ENCODE measurements at regions not wholly inside any gene's neighbourhood (a gene's known extent, or its start where the extent isn't known, plus 50 kb on each side); places are given as distances from the start of the nearest gene placed in this dataset.

- no CpG with 5 or more reads among the region's 3 CpGs for WGBS (ENCODE audit: insufficient coverage)
- Mint-ChIP-seq H3K9me3 (peaks cover 0 to 5% (median 2%) of the 10 kb centered on the region in 7 donors), H3K27ac (no peak overlapping the region), H3K4me1 (no peaks in the 10 kb centered on the region), H3K36me3 (peaks cover 0 to 3% of the 10 kb centered on the region in 2 donors), H3K4me3 (no peak overlapping the region), H3K27me3 (ENCODE audit: low read depth in 3 of 3) (no peaks in the 10 kb centered on the region)
- Histone ChIP-seq H3K36me3 (replicated peaks in 1 of 2; ENCODE audit: control insufficient read depth in 1 of 2, insufficient read depth in 2 of 2, low read length in 2 of 2) (no peaks in the 10 kb centered on the region), H3K4me1 (ENCODE audit: control insufficient read depth in 1 of 2, insufficient read depth in 2 of 2, low read length in 2 of 2) (no peaks in the 10 kb centered on the region), H3K9me3 (replicated peaks in 1 of 2; ENCODE audit: control insufficient read depth in 1 of 2, insufficient read depth in 1 of 2, low read length in 2 of 2) (no peaks in the 10 kb centered on the region), H3K27ac (ENCODE audit: low read depth in 1 of 2, low read length in 2 of 2) (no peak overlapping the region), H3K4me2 (replicated peaks; ENCODE audit: extremely low read depth, low read length, poor library complexity, severe bottlenecking) (no peak overlapping the region), H3K9ac (ENCODE audit: insufficient read depth, low read length, poor library complexity, severe bottlenecking) (no peak overlapping the region), H3K4me3 (replicated peaks in 1 of 3; ENCODE audit: low read depth in 2 of 3, low read length in 3 of 3) (no peak overlapping the region), H3K27me3 (ENCODE audit: control insufficient read depth in 2 of 2, insufficient read depth in 2 of 2, low read length in 2 of 2) (no peaks in the 10 kb centered on the region), H2AFZ (ENCODE audit: insufficient read depth, low read depth, low read length, poor library complexity, severe bottlenecking) (no peak overlapping the region), H3K79me2 (ENCODE audit: insufficient read depth, low read length) (no peaks in the 10 kb centered on the region), H4K20me1 (ENCODE audit: insufficient read depth, low read length) (no peaks in the 10 kb centered on the region)
- intact Hi-C loops (cut with micrococcal nuclease) = no loop called here
- TF ChIP-seq, protein P1, sequence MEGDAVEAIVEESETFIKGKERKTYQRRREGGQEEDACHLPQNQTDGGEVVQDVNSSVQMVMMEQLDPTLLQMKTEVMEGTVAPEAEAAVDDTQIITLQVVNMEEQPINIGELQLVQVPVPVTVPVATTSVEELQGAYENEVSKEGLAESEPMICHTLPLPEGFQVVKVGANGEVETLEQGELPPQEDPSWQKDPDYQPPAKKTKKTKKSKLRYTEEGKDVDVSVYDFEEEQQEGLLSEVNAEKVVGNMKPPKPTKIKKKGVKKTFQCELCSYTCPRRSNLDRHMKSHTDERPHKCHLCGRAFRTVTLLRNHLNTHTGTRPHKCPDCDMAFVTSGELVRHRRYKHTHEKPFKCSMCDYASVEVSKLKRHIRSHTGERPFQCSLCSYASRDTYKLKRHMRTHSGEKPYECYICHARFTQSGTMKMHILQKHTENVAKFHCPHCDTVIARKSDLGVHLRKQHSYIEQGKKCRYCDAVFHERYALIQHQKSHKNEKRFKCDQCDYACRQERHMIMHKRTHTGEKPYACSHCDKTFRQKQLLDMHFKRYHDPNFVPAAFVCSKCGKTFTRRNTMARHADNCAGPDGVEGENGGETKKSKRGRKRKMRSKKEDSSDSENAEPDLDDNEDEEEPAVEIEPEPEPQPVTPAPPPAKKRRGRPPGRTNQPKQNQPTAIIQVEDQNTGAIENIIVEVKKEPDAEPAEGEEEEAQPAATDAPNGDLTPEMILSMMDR (IDR thresholded peaks at IDR 0.05) = no peak
- DNase-seq = no peak
Measured at GRCh38 chr2:138298900-138299299, 202.7 kb upstream of the SPOPL start.

GRCh38 chr2:138306626-138307025 lies 194.9 kb upstream of the SPOPL start:
- H3K4me2 ChIP-seq (replicated peaks; ENCODE audit: extremely low read depth, low read length, poor library complexity, severe bottlenecking) = no peak overlapping the region
- Mint-ChIP-seq H3K36me3 (no peaks in the 10 kb centered on the region), H3K4me1 (no peaks in the 10 kb centered on the region), H3K4me3 (no peak overlapping the region), H3K27ac (no peak overlapping the region), H3K27me3 (ENCODE audit: low read depth in 3 of 3) (peaks cover 0 to 3% (median 1%) of the 10 kb centered on the region in 3 donors), H3K9me3 (peaks cover 0 to 3% (median 0%) of the 10 kb centered on the region in 7 donors)
- no CpG with 5 or more reads among the region's 3 CpGs for WGBS (ENCODE audit: insufficient coverage)
- intact Hi-C loops (cut with micrococcal nuclease) = no loop called here
- H3K9me3 ChIP-seq (replicated peaks in 1 of 2; ENCODE audit: control insufficient read depth in 1 of 2, insufficient read depth in 1 of 2, low read length in 2 of 2) = no peaks in the 10 kb centered on the region
- no peaks in the 10 kb centered on the region for H3K79me2 ChIP-seq (ENCODE audit: insufficient read depth, low read length)
- H3K36me3 ChIP-seq (replicated peaks in 1 of 2; ENCODE audit: control insufficient read depth in 1 of 2, insufficient read depth in 2 of 2, low read length in 2 of 2) = no peaks in the 10 kb centered on the region
- H3K4me1 ChIP-seq (ENCODE audit: control insufficient read depth in 1 of 2, insufficient read depth in 2 of 2, low read length in 2 of 2) = no peaks in the 10 kb centered on the region
- H3K27ac ChIP-seq (ENCODE audit: low read depth in 1 of 2, low read length in 2 of 2) = no peak overlapping the region
- H3K9ac ChIP-seq (ENCODE audit: insufficient read depth, low read length, poor library complexity, severe bottlenecking) = no peak overlapping the region
- H4K20me1 ChIP-seq (ENCODE audit: insufficient read depth, low read length) = no peaks in the 10 kb centered on the region
- DNase-seq = no peak
- H3K27me3 ChIP-seq (ENCODE audit: control insufficient read depth in 2 of 2, insufficient read depth in 2 of 2, low read length in 2 of 2) = no peaks in the 10 kb centered on the region
- TF ChIP-seq, protein P1 (IDR thresholded peaks at IDR 0.05) = no peak
- no peak overlapping the region for H3K4me3 ChIP-seq (replicated peaks in 1 of 3; ENCODE audit: low read depth in 2 of 3, low read length in 3 of 3)
- H2AFZ ChIP-seq (ENCODE audit: insufficient read depth, low read depth, low read length, poor library complexity, severe bottlenecking) = no peak overlapping the region

All from CD14-positive monocyte (primary cell).